Activated CD4-positive, alpha-beta T cell treated with anti-CD3 and anti-CD28 coated beads for 36 hours (primary cell): ENCODE measurements at regions not wholly inside any gene's neighbourhood (a gene's known extent, or its start where the extent isn't known, plus 50 kb on each side); places are given as distances from the start of the nearest gene placed in this dataset.

Experiments
- ATAC-seq: fragments of 200-7000 bp; cut with Tn5 transposase; one replicate; pipeline ENCODE4 v1.10.0; 2021; ENCODE audit warnings: mild to moderate bottlenecking, moderate library complexity
- CTCF ChIA-PET: fragments of 350-600 bp; sonication (Branson Sonifier 250); formaldehyde crosslinking; loops from one replicate; lab custom pipeline; 2021; ENCODE audit warnings: antibody characterized with exemption; lab: Charles Lee
- POLR2A ChIA-PET: fragments of 350-600 bp; sonication (Branson Sonifier 250); formaldehyde crosslinking; loops from one replicate; lab custom pipeline; 2021; ENCODE audit warnings: antibody characterized with exemption, inconsistent platforms; lab: Charles Lee
- DNase-seq: peaks from one replicate; pipeline ENCODE4 v3.0.0-alpha.2; 2020
- H3K27ac Mint-ChIP-seq: one replicate; pipeline ENCODE4 v1.8.0; 2021; ENCODE audit warnings: mixed read lengths
- H3K27me3 Mint-ChIP-seq: one replicate; pipeline ENCODE4 v1.8.0; 2021; ENCODE audit warnings: mixed read lengths
- H3K36me3 Mint-ChIP-seq: one replicate; pipeline ENCODE4 v1.8.0; 2021; ENCODE audit warnings: low read depth, mixed read lengths
- H3K4me1 Mint-ChIP-seq: one replicate; pipeline ENCODE4 v1.8.0; 2021; ENCODE audit warnings: mixed read lengths
- H3K4me3 Mint-ChIP-seq: one replicate; pipeline ENCODE4 v1.8.0; 2021; ENCODE audit warnings: mild to moderate bottlenecking, moderate library complexity, mixed read lengths
- H3K9me3 Mint-ChIP-seq: one replicate; pipeline ENCODE4 v1.8.0; 2021; ENCODE audit warnings: low read depth, mixed read lengths
- intact Hi-C, 2 experiments: fragments of 100-400 bp; cut with DNase I in 1 of 2; cut with micrococcal nuclease in 1 of 2; formaldehyde crosslinking; loops; one replicate each; pipeline versions ENCODE4 v1.14.2 to v1.15.1; 2022 to 2024; cut with DNase I, micrococcal nuclease

GRCh38 chr4:14878681-14879080 is 123.6 kb upstream of the CPEB2 start:
- POLR2A ChIA-PET = no interaction called here

GRCh38 chr4:14879683-14880082 is 122.6 kb upstream of the CPEB2 start:
- intact Hi-C loops = loop anchor here in 1 of 2 experiments (5.0 kb wide), 1 partner anchor 123 kb away; the partner anchor contains the start of gene CPEB2
- Mint-ChIP-seq H3K36me3 (no peaks in the 10 kb centered on the region), H3K4me1 (peaks cover 18% of the 10 kb centered on the region), H3K4me3 (no peak overlapping the region), H3K27ac (no peak overlapping the region), H3K27me3 (peaks cover 2% of the 10 kb centered on the region), H3K9me3 (peaks cover 4% of the 10 kb centered on the region)
- no peak for ATAC-seq
- DNase-seq = no peak
- CTCF ChIA-PET = no interaction called here
- POLR2A ChIA-PET = no interaction called here

More at GRCh38 chr4:14878681-14879080, 123.6 kb upstream of the CPEB2 start:
- intact Hi-C loops = loop anchor here in 1 of 2 experiments (5.0 kb wide), 1 partner anchor 124 kb away; the partner anchor contains the start of gene CPEB2
- no peak overlapping the region for H3K4me3 Mint-ChIP-seq
- no peaks in the 10 kb centered on the region for H3K27me3 Mint-ChIP-seq
- CTCF ChIA-PET = no interaction called here
- H3K27ac Mint-ChIP-seq = no peak overlapping the region
- peaks cover 4% of the 10 kb centered on the region for H3K9me3 Mint-ChIP-seq
- DNase-seq (no peak), ATAC-seq (no peak)
- peaks cover 18% of the 10 kb centered on the region for H3K4me1 Mint-ChIP-seq
- no peaks in the 10 kb centered on the region for H3K36me3 Mint-ChIP-seq

- H3K27me3 Mint-ChIP-seq = peaks cover 2% of the 10 kb centered on the region
- H3K9me3 Mint-ChIP-seq = peaks cover 4% of the 10 kb centered on the region
- CTCF ChIA-PET = no interaction called here
- H3K4me1 Mint-ChIP-seq = peaks cover 18% of the 10 kb centered on the region
- no peaks in the 10 kb centered on the region for H3K36me3 Mint-ChIP-seq
- intact Hi-C loops = no loop called here
- DNase-seq (no peak), ATAC-seq (no peak)
- H3K27ac Mint-ChIP-seq = no peak overlapping the region
- H3K4me3 Mint-ChIP-seq = no peak overlapping the region
- POLR2A ChIA-PET = no interaction called here
These were observed 121.5 kb upstream of the CPEB2 start for GRCh38 chr4:14880805-14881204.

GRCh38 chr4:14883166-14883565 is 119.1 kb upstream of the CPEB2 start:
- ChIA-PET CTCF (no interaction called here), POLR2A (no interaction called here)
- Mint-ChIP-seq H3K9me3 (no peaks in the 10 kb centered on the region), H3K36me3 (no peaks in the 10 kb centered on the region), H3K27me3 (peaks cover 4% of the 10 kb centered on the region), H3K4me3 (no peak overlapping the region), H3K27ac (no peak overlapping the region), H3K4me1 (peaks cover 5% of the 10 kb centered on the region)
- ATAC-seq = no peak
- DNase-seq = no peak
- intact Hi-C loops = no loop called here

- intact Hi-C loops = no loop called here
- no peaks in the 10 kb centered on the region for H3K36me3 Mint-ChIP-seq
- ATAC-seq = no peak
These were observed 118.6 kb upstream of the CPEB2 start for GRCh38 chr4:14883661-14884060.

GRCh38 chr4:14887842-14888433 is 114.3 kb upstream of the CPEB2 start:
- POLR2A ChIA-PET = no interaction called here
- Mint-ChIP-seq H3K4me1 (no peaks in the 10 kb centered on the region), H3K4me3 (no peak overlapping the region), H3K27ac (no peak overlapping the region), H3K36me3 (no peaks in the 10 kb centered on the region), H3K9me3 (no peaks in the 10 kb centered on the region), H3K27me3 (peaks cover 4% of the 10 kb centered on the region)
- intact Hi-C loops = no loop called here
- ATAC-seq (no peak), DNase-seq (no peak)
- CTCF ChIA-PET = no interaction called here

More at GRCh38 chr4:14883661-14884060, 118.6 kb upstream of the CPEB2 start:
- H3K27ac Mint-ChIP-seq = no peak overlapping the region
- peaks cover 5% of the 10 kb centered on the region for H3K4me1 Mint-ChIP-seq
- ChIA-PET CTCF (no interaction called here), POLR2A (no interaction called here)
- no peak for DNase-seq
- H3K9me3 Mint-ChIP-seq = no peaks in the 10 kb centered on the region
- H3K27me3 Mint-ChIP-seq = peaks cover 4% of the 10 kb centered on the region
- no peak overlapping the region for H3K4me3 Mint-ChIP-seq

- CTCF ChIA-PET = interaction anchor here (0.5 to 0.6 kb wide), 2 partner anchors 93 to 267 kb away, joined by 3 to 4 read pairs; no protein-coding TSS in a partner anchor
These were observed 113.3 kb upstream of the CPEB2 start for GRCh38 chr4:14888790-14889572.

GRCh38 chr4:14892563-14892962 is 109.7 kb upstream of the CPEB2 start:
- H3K27ac Mint-ChIP-seq = no peak overlapping the region
- H3K4me1 Mint-ChIP-seq = no peaks in the 10 kb centered on the region
- intact Hi-C loops = no loop called here
- ATAC-seq = no peak
- H3K36me3 Mint-ChIP-seq = no peaks in the 10 kb centered on the region
- CTCF ChIA-PET = no interaction called here
- DNase-seq = no peak
- no peaks in the 10 kb centered on the region for H3K9me3 Mint-ChIP-seq
- POLR2A ChIA-PET = no interaction called here
- H3K27me3 Mint-ChIP-seq = peaks cover 5% of the 10 kb centered on the region
- no peak overlapping the region for H3K4me3 Mint-ChIP-seq

More at GRCh38 chr4:14888790-14889572, 113.3 kb upstream of the CPEB2 start:
- DNase-seq = no peak
- Mint-ChIP-seq H3K4me1 (no peaks in the 10 kb centered on the region), H3K9me3 (no peaks in the 10 kb centered on the region), H3K4me3 (no peak overlapping the region), H3K36me3 (no peaks in the 10 kb centered on the region), H3K27ac (no peak overlapping the region), H3K27me3 (peaks cover 4% of the 10 kb centered on the region)
- POLR2A ChIA-PET = no interaction called here
- ATAC-seq = no peak
- intact Hi-C loops = no loop called here

GRCh38 chr4:14893713-14894112 is 108.6 kb upstream of the CPEB2 start:
- no peak overlapping the region for H3K27ac Mint-ChIP-seq
- no peak overlapping the region for H3K4me3 Mint-ChIP-seq
- POLR2A ChIA-PET = no interaction called here
- H3K4me1 Mint-ChIP-seq = no peaks in the 10 kb centered on the region
- intact Hi-C loops = no loop called here
- no peaks in the 10 kb centered on the region for H3K36me3 Mint-ChIP-seq
- no peak for DNase-seq
- ATAC-seq = no peak
- CTCF ChIA-PET = interaction anchor here (0.5 kb wide), 1 partner anchor 143 kb away, joined by 3 read pairs; no protein-coding TSS in a partner anchor
- H3K27me3 Mint-ChIP-seq = peaks cover 9% of the 10 kb centered on the region
- no peaks in the 10 kb centered on the region for H3K9me3 Mint-ChIP-seq

- no peaks in the 10 kb centered on the region for H3K4me1 Mint-ChIP-seq
- H3K9me3 Mint-ChIP-seq = no peaks in the 10 kb centered on the region
- no peaks in the 10 kb centered on the region for H3K36me3 Mint-ChIP-seq
- ATAC-seq (no peak), DNase-seq (no peak)
- peaks cover 11% of the 10 kb centered on the region for H3K27me3 Mint-ChIP-seq
- ChIA-PET CTCF (no interaction called here), POLR2A (no interaction called here)
- intact Hi-C loops = no loop called here
- H3K4me3 Mint-ChIP-seq = no peak overlapping the region
- H3K27ac Mint-ChIP-seq = no peak overlapping the region
These were observed 107.6 kb upstream of the CPEB2 start for GRCh38 chr4:14894392-14895292.

GRCh38 chr4:14896656-14897175 is 105.6 kb upstream of the CPEB2 start:
- ChIA-PET CTCF (interaction anchor here (1.4 kb wide), 1 partner anchor 561 kb away, joined by 3 read pairs; no protein-coding TSS in a partner anchor), POLR2A (no interaction called here)
- H3K4me3 Mint-ChIP-seq = no peak overlapping the region
- H3K9me3 Mint-ChIP-seq = no peaks in the 10 kb centered on the region
- peaks cover 14% of the 10 kb centered on the region for H3K27me3 Mint-ChIP-seq
- no peaks in the 10 kb centered on the region for H3K4me1 Mint-ChIP-seq
- intact Hi-C loops = no loop called here
- no peak overlapping the region for H3K27ac Mint-ChIP-seq
- no peak for DNase-seq
- H3K36me3 Mint-ChIP-seq = no peaks in the 10 kb centered on the region
- ATAC-seq = no peak
